ENCODE measurements at regions not wholly inside any gene's neighbourhood (a gene's known extent, or its start where the extent isn't known, plus 50 kb on each side); places are given as distances from the start of the nearest gene placed in this dataset.

- DNase-seq (ENCODE audit: low read depth in 1 of 2, low spot score in 1 of 2) = no peak
These were observed 359.6 kb upstream of the USP24 start for GRCh38 chr1:55574691-55575225.

GRCh38 chr1:55572878-55573734 lies 357.9 kb upstream of the USP24 start:
- in situ Hi-C loops (cut with HindIII; ENCODE audit: low pct_unique_long_range_greater_than_20kb, low sequenced_read_pairs) = no loop called here
- no peak for TF ChIP-seq JUND (IDR thresholded peaks at IDR 0.05; ENCODE audit: low read depth)
- no peak for DNase-seq (ENCODE audit: low read depth in 1 of 2, low spot score in 1 of 2)

More at GRCh38 chr1:55574691-55575225, 359.6 kb upstream of the USP24 start:
- in situ Hi-C loops (cut with HindIII; ENCODE audit: low pct_unique_long_range_greater_than_20kb, low sequenced_read_pairs) = no loop called here
- TF ChIP-seq JUND (IDR thresholded peaks at IDR 0.05; ENCODE audit: low read depth) = no peak

- TF ChIP-seq JUND (IDR thresholded peaks at IDR 0.05; ENCODE audit: low read depth) = no peak
- DNase-seq (ENCODE audit: low read depth in 1 of 2, low spot score in 1 of 2) = no peak
- in situ Hi-C loops (cut with HindIII; ENCODE audit: low pct_unique_long_range_greater_than_20kb, low sequenced_read_pairs) = no loop called here
These were observed 356.6 kb upstream of the USP24 start for GRCh38 chr1:55571767-55572166.

DNA sequence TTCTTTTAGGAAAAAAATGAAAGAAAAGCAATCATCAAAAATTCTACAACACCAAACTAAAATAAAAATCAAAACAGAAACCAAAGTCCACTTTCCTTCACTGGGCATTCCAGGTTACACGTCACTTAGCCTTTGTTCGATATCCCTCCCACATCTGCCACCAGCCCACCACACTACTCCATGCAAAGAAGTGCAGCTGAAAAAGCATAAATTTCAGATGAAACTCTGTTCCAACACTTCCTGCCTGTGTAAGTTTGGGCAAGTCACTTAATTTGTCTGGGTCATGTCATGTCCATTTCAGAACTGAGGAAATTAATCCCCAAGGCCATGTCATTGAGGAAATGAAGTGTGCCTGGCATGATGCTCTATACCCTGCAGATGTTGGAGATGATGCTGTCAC lies 354.3 kb upstream of the USP24 start:
- DNase-seq (ENCODE audit: low read depth in 1 of 2, low spot score in 1 of 2) = no peak
- in situ Hi-C loops (cut with HindIII; ENCODE audit: low pct_unique_long_range_greater_than_20kb, low sequenced_read_pairs) = no loop called here
- no peak for TF ChIP-seq JUND (IDR thresholded peaks at IDR 0.05; ENCODE audit: low read depth)

DNA sequence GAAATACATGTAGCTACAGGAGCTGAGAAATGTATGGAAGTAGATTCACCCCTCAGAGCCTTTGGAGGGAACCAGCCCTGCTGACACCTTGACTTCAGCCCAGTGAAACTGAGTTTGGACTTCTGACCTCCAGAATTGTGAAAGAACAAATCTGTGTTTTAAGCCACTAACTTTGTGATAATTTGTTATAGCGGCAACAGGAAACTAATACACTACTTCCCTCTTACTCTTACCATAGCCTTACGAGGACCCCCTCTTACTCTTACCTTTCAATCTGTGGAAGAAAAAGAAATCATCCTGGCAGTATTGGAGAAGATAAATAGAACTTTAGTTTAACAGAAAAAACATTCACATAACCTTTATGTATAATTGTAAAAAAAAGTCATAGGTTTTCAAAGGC lies 353.6 kb upstream of the USP24 start:
- TF ChIP-seq JUND (IDR thresholded peaks at IDR 0.05; ENCODE audit: low read depth) = no peak
- in situ Hi-C loops (cut with HindIII; ENCODE audit: low pct_unique_long_range_greater_than_20kb, low sequenced_read_pairs) = no loop called here
- DNase-seq (ENCODE audit: low read depth in 1 of 2, low spot score in 1 of 2) = no peak

GRCh38 chr1:55560266-55560665 lies 345.1 kb upstream of the USP24 start:
- no peak for TF ChIP-seq JUND (IDR thresholded peaks at IDR 0.05; ENCODE audit: low read depth)
- in situ Hi-C loops (cut with HindIII; ENCODE audit: low pct_unique_long_range_greater_than_20kb, low sequenced_read_pairs) = no loop called here
- DNase-seq (ENCODE audit: low read depth in 1 of 2, low spot score in 1 of 2) = no peak

- in situ Hi-C loops (cut with HindIII; ENCODE audit: low pct_unique_long_range_greater_than_20kb, low sequenced_read_pairs) = no loop called here
- TF ChIP-seq JUND (IDR thresholded peaks at IDR 0.05; ENCODE audit: low read depth) = no peak
- DNase-seq (ENCODE audit: low read depth in 1 of 2, low spot score in 1 of 2) = no peak
These were observed 344.7 kb upstream of the USP24 start for GRCh38 chr1:55559842-55560241.

- TF ChIP-seq JUND (IDR thresholded peaks at IDR 0.05; ENCODE audit: low read depth) = no peak
- no peak for DNase-seq (ENCODE audit: low read depth in 1 of 2, low spot score in 1 of 2)
- in situ Hi-C loops (cut with HindIII; ENCODE audit: low pct_unique_long_range_greater_than_20kb, low sequenced_read_pairs) = no loop called here
These were observed 344.0 kb upstream of the USP24 start for GRCh38 chr1:55559161-55559611.

DNA sequence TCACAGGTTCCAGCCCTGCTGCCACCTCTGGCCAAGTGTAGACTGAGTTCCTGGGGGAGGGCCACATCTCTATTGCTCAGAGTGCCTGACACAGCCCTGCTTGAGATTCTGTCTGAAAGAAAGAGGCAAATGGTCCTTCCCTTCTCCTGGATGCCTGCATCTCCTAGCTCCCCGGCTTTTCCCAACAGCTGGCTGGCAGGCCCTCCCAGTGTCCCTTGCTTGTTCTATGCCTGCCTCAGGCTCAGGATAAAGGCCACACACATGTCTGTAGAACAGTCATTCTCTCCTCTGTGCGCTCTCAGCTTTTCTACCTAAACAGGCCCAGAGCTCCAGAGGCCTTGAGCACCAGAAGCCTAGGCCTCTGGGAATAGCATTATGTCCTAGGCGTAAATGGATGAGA lies 343.4 kb upstream of the USP24 start:
- in situ Hi-C loops (cut with HindIII; ENCODE audit: low pct_unique_long_range_greater_than_20kb, low sequenced_read_pairs) = no loop called here
- no peak for TF ChIP-seq JUND (IDR thresholded peaks at IDR 0.05; ENCODE audit: low read depth)
- no peak for DNase-seq (ENCODE audit: low read depth in 1 of 2, low spot score in 1 of 2)

DNA sequence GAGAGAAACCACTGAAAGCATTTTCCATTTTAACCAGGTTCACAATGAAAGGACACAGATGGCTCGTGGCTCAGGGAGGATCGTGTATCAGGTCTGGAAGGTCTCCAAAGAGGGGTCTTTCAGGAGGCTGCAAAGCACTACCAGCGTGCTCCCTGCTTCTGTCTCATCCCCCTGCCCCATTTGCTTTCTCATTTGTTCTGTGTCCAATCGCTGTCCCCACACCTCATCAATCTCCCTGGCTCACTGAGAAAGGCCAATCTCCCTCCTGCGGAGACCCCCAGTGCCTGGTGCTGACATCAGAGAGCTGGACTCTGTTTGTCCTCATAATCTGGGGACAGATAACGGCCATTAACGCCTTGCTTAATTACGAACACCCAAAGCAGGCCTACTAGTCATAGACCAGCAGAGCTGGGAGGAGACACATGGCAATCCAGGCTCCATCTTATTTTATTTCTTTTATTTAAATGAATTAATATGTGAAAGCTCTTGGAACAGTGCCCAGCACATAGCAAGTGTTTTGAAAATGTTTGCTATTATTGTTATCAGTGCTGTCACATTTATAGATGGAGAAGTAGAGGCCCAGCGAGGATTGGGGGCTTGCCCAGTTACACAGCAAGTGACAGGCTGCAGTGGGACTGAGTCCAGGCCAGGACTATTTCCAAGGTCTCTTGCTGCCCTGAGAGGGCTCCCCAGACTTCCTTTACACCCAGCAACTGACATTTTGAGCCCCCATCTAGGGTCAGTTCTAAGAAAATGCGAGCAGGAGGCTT lies 341.0 kb upstream of the USP24 start:
- TF ChIP-seq JUND (IDR thresholded peaks at IDR 0.05; ENCODE audit: low read depth) = no peak
- in situ Hi-C loops (cut with HindIII; ENCODE audit: low pct_unique_long_range_greater_than_20kb, low sequenced_read_pairs) = no loop called here
- no peak for DNase-seq (ENCODE audit: low read depth in 1 of 2, low spot score in 1 of 2)

DNA sequence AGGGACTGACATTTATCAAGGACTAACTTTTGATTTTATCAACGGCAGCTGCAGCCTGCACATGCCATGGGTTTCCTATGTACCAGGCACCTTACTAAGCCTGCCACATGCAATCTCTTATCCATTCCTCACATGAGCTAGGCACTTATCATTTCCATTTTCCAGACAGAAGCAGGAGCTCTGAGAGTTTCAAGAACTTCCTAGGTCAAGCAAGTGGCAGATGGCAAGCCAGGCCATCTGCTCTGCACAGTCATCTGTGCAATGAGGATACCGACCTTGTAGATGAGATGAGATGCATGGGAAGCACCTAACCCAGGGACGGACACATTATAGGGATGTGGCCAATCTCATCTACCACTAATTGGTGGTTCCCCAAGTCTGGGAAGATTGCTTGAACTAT lies 339.4 kb upstream of the USP24 start:
- no peak for DNase-seq (ENCODE audit: low read depth in 1 of 2, low spot score in 1 of 2)
- TF ChIP-seq JUND (IDR thresholded peaks at IDR 0.05; ENCODE audit: low read depth) = no peak
- in situ Hi-C loops (cut with HindIII; ENCODE audit: low pct_unique_long_range_greater_than_20kb, low sequenced_read_pairs) = no loop called here

GRCh38 chr1:55552636-55553035 lies 337.5 kb upstream of the USP24 start:
- in situ Hi-C loops (cut with HindIII; ENCODE audit: low pct_unique_long_range_greater_than_20kb, low sequenced_read_pairs) = no loop called here

GRCh38 chr1:55547405-55547804 lies 332.2 kb upstream of the USP24 start:
- DNase-seq (ENCODE audit: low read depth in 1 of 2, low spot score in 1 of 2) = no peak
- no peak for TF ChIP-seq JUND (IDR thresholded peaks at IDR 0.05; ENCODE audit: low read depth)
- in situ Hi-C loops (cut with HindIII; ENCODE audit: low pct_unique_long_range_greater_than_20kb, low sequenced_read_pairs) = no loop called here

More at GRCh38 chr1:55552636-55553035, 337.5 kb upstream of the USP24 start:
- no peak for TF ChIP-seq JUND (IDR thresholded peaks at IDR 0.05; ENCODE audit: low read depth)
- DNase-seq (ENCODE audit: low read depth in 1 of 2, low spot score in 1 of 2) = no peak
